HepG2 (cell line): ENCODE measurements at regions not wholly inside any gene's neighbourhood (a gene's known extent, or its start where the extent isn't known, plus 50 kb on each side); places are given as distances from the start of the nearest gene placed in this dataset.

Source experiments
- FOSL2 ChIP-seq: sonication (generic); formaldehyde crosslinking; IDR thresholded peaks from 2 replicates; pipeline ENCODE4 v1.4.0; 2020; ENCODE audit warnings: missing genetic modification reagents
- NCOA5 ChIP-seq: sonication (generic); formaldehyde crosslinking; IDR thresholded peaks from 2 replicates; pipeline ENCODE4 v1.4.0; 2020; ENCODE audit warnings: missing genetic modification reagents
- RFX3 ChIP-seq: IDR thresholded peaks from 2 replicates; pipeline ENCODE4 v1.6.1; 2016; ENCODE audit warnings: missing biosample characterization, missing genetic modification reagents

DNA sequence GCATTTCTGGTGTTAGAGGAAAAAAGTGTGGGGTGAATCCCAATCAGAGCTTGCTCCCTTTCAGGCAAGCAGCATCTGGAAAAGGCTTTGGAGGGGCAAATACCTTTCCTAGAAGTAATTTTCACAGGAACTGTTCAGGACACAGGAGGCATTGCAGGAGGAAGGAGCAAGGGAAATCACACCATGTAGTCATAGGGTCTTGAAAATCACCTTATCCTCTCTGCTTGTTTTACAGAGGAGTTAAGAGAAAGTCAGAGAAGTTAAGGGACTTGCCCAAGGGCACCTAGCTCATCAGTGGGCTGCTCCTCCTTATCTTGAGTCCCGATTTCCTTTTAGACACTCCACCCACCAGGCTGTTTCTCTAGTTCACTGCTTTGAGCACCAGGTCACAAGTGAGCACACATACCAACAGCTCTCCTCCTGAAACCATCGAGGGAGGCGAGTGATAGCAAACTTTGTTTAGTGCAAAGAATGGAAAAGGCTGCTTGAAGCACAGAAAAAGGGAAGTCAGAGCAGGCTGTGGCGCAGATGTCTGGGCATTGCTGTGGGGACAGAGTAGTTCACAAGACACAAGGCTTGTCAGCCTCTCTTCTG, 89.2 kb upstream of the CXCR4 start:
- TF ChIP-seq FOSL2 (CRISPR knock-in tag) (no peak), NCOA5 (CRISPR knock-in tag) (no peak), RFX3 (CRISPR knock-in tag) (no peak)
